ENCODE measurements at regions not wholly inside any gene's neighbourhood (a gene's known extent, or its start where the extent isn't known, plus 50 kb on each side); places are given as distances from the start of the nearest gene placed in this dataset.
A peak's percentile ranks its signal among the peaks of the same experiment; 100 is the strongest.

GRCh38 chr5:79868163-79868670, 122.8 kb downstream of the MTX3 start:
- no peak for DNase-seq

GRCh38 chr5:79865579-79865978, 125.5 kb downstream of the MTX3 start:
- no peak for DNase-seq

- no peak for DNase-seq
Measured at GRCh38 chr5:79864364-79864763, 126.7 kb downstream of the MTX3 start.

GRCh38 chr5:79859588-79859987, 131.5 kb downstream of the MTX3 start:
- peak in 1 of 2 experiments; percentile 2 for DNase-seq

GRCh38 chr5:79858410-79858723, 132.7 kb downstream of the MTX3 start:
- no peak for DNase-seq

- DNase-seq = peak; percentile 49 to 62
Measured at GRCh38 chr5:79857714-79858409, 133.2 kb downstream of the MTX3 start.

- no peak for DNase-seq
Measured at GRCh38 chr5:79856456-79857055, 134.5 kb downstream of the MTX3 start.

GRCh38 chr5:79853676-79854418, 137.2 kb downstream of the MTX3 start:
- DNase-seq = no peak

- DNase-seq = no peak
Measured at GRCh38 chr5:79853028-79853427, 138.0 kb downstream of the MTX3 start.

GRCh38 chr5:79851391-79851863, 139.6 kb downstream of the MTX3 start:
- no peak for DNase-seq

- DNase-seq = no peak
Measured at GRCh38 chr5:79850941-79851340, 140.1 kb downstream of the MTX3 start.

- DNase-seq = no peak
Measured at GRCh38 chr5:79850316-79850822, 140.7 kb downstream of the MTX3 start.

- no peak for DNase-seq
Measured at GRCh38 chr5:79849486-79850315, 141.4 kb downstream of the MTX3 start.
